Mucosa of gallbladder (tissue), 1 donor: ENCODE measurements at regions not wholly inside any gene's neighbourhood (a gene's known extent, or its start where the extent isn't known, plus 50 kb on each side); places are given as distances from the start of the nearest gene placed in this dataset.
"Not testable (repeated sequence)": the region's sequence is repeated elsewhere in the genome, so short reads cannot be mapped to it uniquely, and the experiment has no call there.

ENCODE experiments used
- DNase-seq: peaks from one replicate; pipeline ENCODE4 v3.0.0-alpha.2; 2020; ENCODE audit warnings: low spot score
- donor health status: DM: no; HTN: no; CAD: no.

- no peak for DNase-seq
Measured at GRCh38 chr1:56267611-56268010, 311.8 kb downstream of the PLPP3 start.

GRCh38 chr1:56266359-56266758, 313.0 kb downstream of the PLPP3 start:
- DNase-seq = no peak

GRCh38 chr1:56265216-56265615, 314.1 kb downstream of the PLPP3 start:
- DNase-seq = no peak

GRCh38 chr1:56263908-56264307, 315.5 kb downstream of the PLPP3 start:
- DNase-seq = no peak

- no peak for DNase-seq
Measured at GRCh38 chr1:56258371-56258770, 321.0 kb downstream of the PLPP3 start.

- no peak for DNase-seq
Measured at GRCh38 chr1:56257726-56258125, 321.6 kb downstream of the PLPP3 start.

- DNase-seq = no peak
Measured at GRCh38 chr1:56256153-56257000, 323.0 kb downstream of the PLPP3 start.

GRCh38 chr1:56255516-56256152, 323.7 kb downstream of the PLPP3 start:
- DNase-seq = peak; percentile 41

- DNase-seq = no peak
Measured at GRCh38 chr1:56254130-56254529, 325.2 kb downstream of the PLPP3 start.

GRCh38 chr1:56250809-56251208, 328.6 kb downstream of the PLPP3 start:
- no peak for DNase-seq

GRCh38 chr1:56249234-56249633, 330.1 kb downstream of the PLPP3 start:
- DNase-seq = no peak

- DNase-seq = no peak
Measured at GRCh38 chr1:56248138-56248537, 331.2 kb downstream of the PLPP3 start.

GRCh38 chr1:56246726-56247125, 332.6 kb downstream of the PLPP3 start:
- DNase-seq = not testable (repeated sequence)

GRCh38 chr1:56240400-56240799, 339.0 kb downstream of the PLPP3 start:
- no peak for DNase-seq

GRCh38 chr1:56237491-56238064, 341.8 kb downstream of the PLPP3 start:
- no peak for DNase-seq

- DNase-seq = no peak
Measured at GRCh38 chr1:56236688-56237087, 342.7 kb downstream of the PLPP3 start.

GRCh38 chr1:56235909-56236510, 343.4 kb downstream of the PLPP3 start:
- DNase-seq = no peak

GRCh38 chr1:56229186-56229585, 350.2 kb downstream of the PLPP3 start:
- no peak for DNase-seq

- DNase-seq = no peak
Measured at GRCh38 chr1:56227886-56228285, 351.5 kb downstream of the PLPP3 start.

GRCh38 chr1:56227401-56227800, 352.0 kb downstream of the PLPP3 start:
- DNase-seq = no peak

- no peak for DNase-seq
Measured at GRCh38 chr1:56225964-56226815, 353.2 kb downstream of the PLPP3 start.

GRCh38 chr1:56223968-56224367, 355.4 kb downstream of the PLPP3 start:
- no peak for DNase-seq
